GM12891 (cell line): ENCODE measurements at regions not wholly inside any gene's neighbourhood (a gene's known extent, or its start where the extent isn't known, plus 50 kb on each side); places are given as distances from the start of the nearest gene placed in this dataset.

Experiments used
- POLR2A ChIP-seq: IDR thresholded peaks from 2 replicates; pipeline ENCODE4 v1.6.1; 2011; ENCODE audit warnings: low read depth, low read length, control low read depth
- POLR2AphosphoS5 ChIP-seq: IDR thresholded peaks from 2 replicates; pipeline ENCODE4 v1.6.1; 2011; ENCODE audit warnings: low read depth, low read length, control low read depth

- TF ChIP-seq POLR2A (no peak), POLR2AphosphoS5 (no peak)
These were observed 53.5 kb downstream of the FSCB start for GRCh38 chr14:44453433-44454171.
